ENCODE measurements at regions not wholly inside any gene's neighbourhood (a gene's known extent, or its start where the extent isn't known, plus 50 kb on each side); places are given as distances from the start of the nearest gene placed in this dataset.

- Mint-ChIP-seq H3K36me3 (ENCODE audit: insufficient read depth, unreplicated experiment) (no peaks in the 10 kb centered on the region), H3K27ac (ENCODE audit: unreplicated experiment) (no peak overlapping the region), H3K27me3 (ENCODE audit: unreplicated experiment) (no peaks in the 10 kb centered on the region), H3K4me1 (ENCODE audit: low read depth, unreplicated experiment) (no peaks in the 10 kb centered on the region), H3K9me3 (ENCODE audit: low read depth, unreplicated experiment) (peaks cover 3% of the 10 kb centered on the region), H3K4me3 (ENCODE audit: low read depth, unreplicated experiment) (no peak overlapping the region)
- intact Hi-C loops (cut with micrococcal nuclease; ENCODE audit: unreplicated experiment) = no loop called here
- no peak for DNase-seq
- CTCF ChIA-PET = no interaction called here
- BruUV-seq (replicated peaks) = no TSS peak
- TF ChIP-seq CTCF (IDR thresholded peaks at IDR 0.05; ENCODE audit: unreplicated experiment) = no peak
Measured at GRCh38 chr18:27270508-27270907, 85.4 kb upstream of the CHST9 start.

GRCh38 chr18:27263369-27263768 is 78.3 kb upstream of the CHST9 start:
- H3K4me1 Mint-ChIP-seq (ENCODE audit: low read depth, unreplicated experiment) = no peaks in the 10 kb centered on the region

GRCh38 chr18:27261769-27262549 is 76.9 kb upstream of the CHST9 start:
- Mint-ChIP-seq H3K9me3 (ENCODE audit: low read depth, unreplicated experiment) (peaks cover 15% of the 10 kb centered on the region), H3K4me3 (ENCODE audit: low read depth, unreplicated experiment) (no peak overlapping the region), H3K27me3 (ENCODE audit: unreplicated experiment) (no peaks in the 10 kb centered on the region), H3K4me1 (ENCODE audit: low read depth, unreplicated experiment) (no peaks in the 10 kb centered on the region), H3K27ac (ENCODE audit: unreplicated experiment) (no peak overlapping the region), H3K36me3 (ENCODE audit: insufficient read depth, unreplicated experiment) (no peaks in the 10 kb centered on the region)
- no peak for DNase-seq
- TF ChIP-seq CTCF (IDR thresholded peaks at IDR 0.05; ENCODE audit: unreplicated experiment) = no peak
- intact Hi-C loops (cut with micrococcal nuclease; ENCODE audit: unreplicated experiment) = no loop called here
- BruUV-seq (replicated peaks) = no TSS peak
- CTCF ChIA-PET = no interaction called here

More at GRCh38 chr18:27263369-27263768, 78.3 kb upstream of the CHST9 start:
- Mint-ChIP-seq H3K4me3 (ENCODE audit: low read depth, unreplicated experiment) (no peak overlapping the region), H3K36me3 (ENCODE audit: insufficient read depth, unreplicated experiment) (no peaks in the 10 kb centered on the region), H3K27ac (ENCODE audit: unreplicated experiment) (no peak overlapping the region), H3K9me3 (ENCODE audit: low read depth, unreplicated experiment) (peaks cover 15% of the 10 kb centered on the region), H3K27me3 (ENCODE audit: unreplicated experiment) (no peaks in the 10 kb centered on the region)
- CTCF ChIA-PET = no interaction called here
- intact Hi-C loops (cut with micrococcal nuclease; ENCODE audit: unreplicated experiment) = no loop called here
- no TSS peak for BruUV-seq (replicated peaks)
- no peak for DNase-seq
- TF ChIP-seq CTCF (IDR thresholded peaks at IDR 0.05; ENCODE audit: unreplicated experiment) = no peak

- intact Hi-C loops (cut with micrococcal nuclease; ENCODE audit: unreplicated experiment) = no loop called here
- DNase-seq = no peak
- TF ChIP-seq CTCF (IDR thresholded peaks at IDR 0.05; ENCODE audit: unreplicated experiment) = no peak
- Mint-ChIP-seq H3K4me1 (ENCODE audit: low read depth, unreplicated experiment) (no peaks in the 10 kb centered on the region), H3K27me3 (ENCODE audit: unreplicated experiment) (no peaks in the 10 kb centered on the region), H3K27ac (ENCODE audit: unreplicated experiment) (no peak overlapping the region), H3K4me3 (ENCODE audit: low read depth, unreplicated experiment) (no peak overlapping the region), H3K9me3 (ENCODE audit: low read depth, unreplicated experiment) (no peaks in the 10 kb centered on the region), H3K36me3 (ENCODE audit: insufficient read depth, unreplicated experiment) (no peaks in the 10 kb centered on the region)
- CTCF ChIA-PET = interaction anchor here (0.5 to 2.1 kb wide), 4 partner anchors 11 to 588 kb away, joined by 3 to 6 read pairs (median 3); no protein-coding TSS in a partner anchor
- BruUV-seq (replicated peaks) = no TSS peak
Measured at GRCh38 chr18:27253571-27253970, 68.5 kb upstream of the CHST9 start.

All from Calu3 (cell line).